22Rv1 (cell line): ENCODE measurements at regions not wholly inside any gene's neighbourhood (a gene's known extent, or its start where the extent isn't known, plus 50 kb on each side); places are given as distances from the start of the nearest gene placed in this dataset.

Experiments used
- H3K27ac ChIP-seq: fragments of 450-650 bp; 2 replicates; pipeline ENCODE4 v1.5.1; 2017
- ZFX ChIP-seq: fragments of 450-650 bp; IDR thresholded peaks from 2 replicates; pipeline ENCODE4 v1.6.1; 2017; ENCODE audit warnings: antibody characterized with exemption, borderline replicate concordance
- TF ChIP-seq, protein P1 (sequence below): fragments of 450-650 bp; IDR thresholded peaks from 2 replicates; pipeline ENCODE4 v1.5.1; 2017; ENCODE audit warnings: mild to moderate bottlenecking

DNA sequence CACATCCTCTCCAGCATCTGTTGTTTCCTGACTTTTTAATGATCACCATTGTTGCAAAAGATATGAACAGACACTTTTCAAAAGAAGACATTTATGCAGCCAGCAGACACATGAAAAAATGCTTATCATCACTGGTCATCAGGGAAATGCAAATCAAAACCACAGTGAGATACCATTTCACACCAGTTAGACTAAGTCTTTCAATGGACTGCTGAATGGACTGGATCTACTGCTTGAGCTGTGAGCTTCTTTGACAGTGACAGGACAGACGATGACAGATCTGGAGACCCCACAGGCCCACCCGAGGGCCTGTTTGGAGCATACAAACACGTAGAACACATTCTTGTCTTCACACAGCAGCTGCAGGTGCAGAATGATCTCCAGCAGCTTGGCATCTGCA, 266.1 kb upstream of the RIOK2 start:
- no peak overlapping the region for H3K27ac ChIP-seq
- TF ChIP-seq, protein P1, sequence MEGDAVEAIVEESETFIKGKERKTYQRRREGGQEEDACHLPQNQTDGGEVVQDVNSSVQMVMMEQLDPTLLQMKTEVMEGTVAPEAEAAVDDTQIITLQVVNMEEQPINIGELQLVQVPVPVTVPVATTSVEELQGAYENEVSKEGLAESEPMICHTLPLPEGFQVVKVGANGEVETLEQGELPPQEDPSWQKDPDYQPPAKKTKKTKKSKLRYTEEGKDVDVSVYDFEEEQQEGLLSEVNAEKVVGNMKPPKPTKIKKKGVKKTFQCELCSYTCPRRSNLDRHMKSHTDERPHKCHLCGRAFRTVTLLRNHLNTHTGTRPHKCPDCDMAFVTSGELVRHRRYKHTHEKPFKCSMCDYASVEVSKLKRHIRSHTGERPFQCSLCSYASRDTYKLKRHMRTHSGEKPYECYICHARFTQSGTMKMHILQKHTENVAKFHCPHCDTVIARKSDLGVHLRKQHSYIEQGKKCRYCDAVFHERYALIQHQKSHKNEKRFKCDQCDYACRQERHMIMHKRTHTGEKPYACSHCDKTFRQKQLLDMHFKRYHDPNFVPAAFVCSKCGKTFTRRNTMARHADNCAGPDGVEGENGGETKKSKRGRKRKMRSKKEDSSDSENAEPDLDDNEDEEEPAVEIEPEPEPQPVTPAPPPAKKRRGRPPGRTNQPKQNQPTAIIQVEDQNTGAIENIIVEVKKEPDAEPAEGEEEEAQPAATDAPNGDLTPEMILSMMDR = no peak
- no peak for TF ChIP-seq ZFX

DNA sequence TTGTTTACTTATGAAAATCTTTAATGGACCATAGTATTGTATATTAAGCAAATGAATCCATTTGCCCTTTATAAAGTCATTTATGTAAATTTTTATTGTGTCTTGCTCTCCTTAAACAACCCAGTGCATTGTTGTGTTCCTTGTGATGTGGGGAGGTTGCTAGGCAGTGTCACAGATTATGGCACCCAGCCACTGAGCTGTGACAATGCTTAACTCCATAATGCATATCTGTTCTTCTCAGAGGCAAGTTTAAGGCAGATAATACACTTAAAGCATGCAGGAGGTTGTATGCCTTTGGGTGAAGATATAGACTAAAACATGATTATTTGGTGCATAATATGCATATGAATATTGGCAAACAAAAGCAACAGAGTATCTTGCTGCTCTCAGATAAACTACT, 269.6 kb upstream of the RIOK2 start:
- TF ChIP-seq ZFX = no peak
- TF ChIP-seq, protein P1 = no peak
- H3K27ac ChIP-seq = no peak overlapping the region

DNA sequence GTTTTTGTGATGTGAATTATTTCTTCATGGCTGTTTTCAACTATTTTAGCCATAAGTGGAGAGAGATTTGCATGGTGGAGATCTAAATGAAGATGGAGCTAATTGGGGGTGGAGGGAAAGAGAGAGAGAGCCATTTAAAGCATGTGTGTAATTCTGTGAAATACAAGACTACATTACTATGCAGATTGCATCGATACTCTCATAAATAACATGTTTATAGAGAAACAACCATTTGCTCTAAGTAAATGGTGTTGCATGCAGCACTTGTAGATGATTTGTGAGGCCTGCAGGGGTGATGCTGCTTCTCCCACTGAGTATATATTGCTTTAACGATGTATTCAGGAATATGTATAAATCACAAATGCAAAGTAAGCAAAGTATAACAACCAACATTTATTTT, 270.2 kb upstream of the RIOK2 start:
- H3K27ac ChIP-seq = no peak overlapping the region
- TF ChIP-seq, protein P1 = no peak
- no peak for TF ChIP-seq ZFX

DNA sequence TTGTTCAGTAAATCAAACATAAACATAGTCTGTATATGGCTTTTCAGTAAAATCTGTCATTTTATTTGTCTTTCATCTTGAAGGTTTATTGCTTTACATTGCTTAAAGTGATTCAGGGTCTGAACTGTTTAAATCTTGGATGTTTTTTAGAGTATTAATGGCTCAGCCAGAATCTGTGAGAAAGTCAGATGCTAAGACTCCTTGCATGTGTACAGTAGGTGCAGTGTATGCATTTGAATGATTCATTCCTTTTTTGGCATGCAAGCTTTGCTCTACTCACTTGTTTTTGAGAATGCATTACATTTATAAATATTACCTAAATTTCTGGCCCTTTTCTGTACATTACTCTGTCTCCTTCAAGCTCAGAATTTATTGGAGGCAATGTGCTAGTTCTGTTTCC, 271.0 kb upstream of the RIOK2 start:
- TF ChIP-seq ZFX = no peak
- TF ChIP-seq, protein P1 = no peak
- H3K27ac ChIP-seq = no peak overlapping the region

DNA sequence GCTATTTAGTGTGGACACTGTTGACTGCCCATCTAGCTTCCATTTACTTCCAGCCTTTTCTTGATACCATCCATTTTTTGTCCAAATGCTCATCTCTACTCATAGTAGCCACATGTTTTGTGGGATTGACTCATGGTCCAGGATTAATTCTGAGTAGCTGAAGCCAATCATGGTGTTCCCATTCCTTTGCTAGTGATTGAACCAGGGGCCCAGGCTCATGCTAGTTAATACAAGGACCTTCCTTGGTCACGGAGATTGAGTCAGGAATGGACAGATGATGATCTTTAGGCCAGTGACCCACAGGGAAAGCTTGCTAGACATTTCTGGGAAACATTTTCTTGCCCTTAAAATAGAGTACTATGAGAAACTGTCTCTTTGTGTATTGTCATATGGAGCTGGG, 272.9 kb upstream of the RIOK2 start:
- TF ChIP-seq, protein P1 = no peak
- TF ChIP-seq ZFX = no peak
- H3K27ac ChIP-seq = no peak overlapping the region

DNA sequence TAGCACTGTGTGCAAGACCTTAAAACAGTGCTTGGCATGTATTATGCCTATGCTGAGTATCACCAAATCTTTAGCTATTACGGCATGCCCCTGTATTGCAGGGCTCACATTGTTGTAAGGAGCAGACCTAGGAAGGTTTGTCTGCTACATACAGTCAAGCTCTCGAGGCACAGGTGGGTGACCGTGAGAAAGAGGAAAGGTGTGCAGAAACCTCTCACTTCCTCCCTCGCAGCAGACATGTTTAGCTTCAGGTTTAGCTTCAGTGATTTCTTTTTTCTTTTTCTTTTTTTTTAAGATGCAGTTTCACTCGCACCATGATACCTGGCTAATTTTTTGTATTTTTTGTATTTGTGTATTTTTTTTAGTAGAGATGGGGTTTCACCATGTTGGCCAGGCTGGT, 275.8 kb upstream of the RIOK2 start:
- TF ChIP-seq ZFX = no peak
- TF ChIP-seq, protein P1 = no peak
- H3K27ac ChIP-seq = no peak overlapping the region

DNA sequence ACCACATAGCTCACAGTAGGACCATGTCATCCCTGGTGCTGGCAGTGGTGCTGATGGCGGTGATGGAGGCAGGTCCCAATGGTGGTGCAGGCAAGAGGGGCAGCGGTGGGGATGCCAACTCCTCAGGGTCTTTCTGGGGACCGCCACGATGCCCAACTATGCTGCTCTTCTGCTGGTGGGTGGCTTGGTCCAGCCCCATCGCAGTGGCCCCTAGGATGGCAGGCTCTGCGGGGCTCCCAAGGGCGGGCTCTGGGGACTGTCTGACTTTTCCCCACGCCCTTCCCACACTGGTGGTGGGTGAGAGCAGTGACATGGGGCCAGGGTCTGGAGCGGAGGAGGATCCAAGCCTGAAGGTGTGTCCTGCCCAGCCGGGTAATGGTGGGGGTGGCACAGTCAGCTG, 288.9 kb upstream of the RIOK2 start:
- no peak for TF ChIP-seq ZFX
- TF ChIP-seq, protein P1 = no peak
- no peak overlapping the region for H3K27ac ChIP-seq
